HG02759 (cell line): ENCODE measurements at regions not wholly inside any gene's neighbourhood (a gene's known extent, or its start where the extent isn't known, plus 50 kb on each side); places are given as distances from the start of the nearest gene placed in this dataset.

Experiments
- ATAC-seq: cut with Tn5 transposase; IDR thresholded peaks from one replicate; pipeline ENCODE4 v1.9.1; 2021; ENCODE audit warnings: mild to moderate bottlenecking, moderate library complexity; ENCODE audit not compliant: unreplicated experiment

DNA sequence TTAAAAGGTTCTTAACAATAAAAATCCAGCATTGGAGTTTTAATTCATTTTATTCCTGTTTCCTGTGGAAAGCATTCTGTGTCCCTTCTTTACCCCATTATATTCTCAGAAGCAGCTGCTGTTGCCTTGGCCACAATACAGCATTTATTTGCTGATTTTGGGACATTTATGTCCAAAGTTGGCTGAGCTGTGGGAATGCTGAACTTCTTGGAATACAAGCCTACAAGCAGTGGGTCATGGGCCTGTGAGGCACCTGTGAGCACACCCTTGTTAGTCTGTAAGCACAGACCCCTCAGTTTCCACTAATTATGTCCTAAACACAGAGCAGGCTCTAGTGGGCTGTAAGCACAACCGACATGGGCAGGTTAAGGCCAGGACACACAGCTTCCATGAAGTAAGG lies 122.2 kb upstream of the IGF1 start:
- ATAC-seq, result no peak

DNA sequence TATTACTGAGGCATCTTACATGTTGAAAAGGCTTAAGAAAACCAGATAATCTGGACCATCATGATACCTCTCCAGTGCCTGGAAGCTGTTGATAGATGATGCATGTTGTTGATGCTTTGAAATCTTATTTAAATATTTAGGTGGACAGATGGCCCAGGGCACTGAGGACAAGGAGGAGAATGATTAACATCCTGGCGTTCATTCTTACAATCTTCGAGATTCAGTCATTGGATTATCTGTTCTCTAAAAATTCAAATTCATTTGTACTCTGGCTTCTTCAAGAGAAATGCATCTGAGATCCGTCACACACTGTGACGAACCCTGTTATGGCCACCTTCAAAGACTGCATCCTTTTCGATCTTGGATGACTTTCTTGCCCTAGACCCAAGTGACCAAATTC lies 121.3 kb upstream of the IGF1 start:
- ATAC-seq, result no peak

- ATAC-seq, result no peak
Observed at GRCh38 chr12:102596687-102597086, 116.3 kb upstream of the IGF1 start.

- no peak for ATAC-seq
Observed at GRCh38 chr12:102596031-102596430, 115.7 kb upstream of the IGF1 start.

- no peak for ATAC-seq
Observed at GRCh38 chr12:102595315-102595714, 115.0 kb upstream of the IGF1 start.

DNA sequence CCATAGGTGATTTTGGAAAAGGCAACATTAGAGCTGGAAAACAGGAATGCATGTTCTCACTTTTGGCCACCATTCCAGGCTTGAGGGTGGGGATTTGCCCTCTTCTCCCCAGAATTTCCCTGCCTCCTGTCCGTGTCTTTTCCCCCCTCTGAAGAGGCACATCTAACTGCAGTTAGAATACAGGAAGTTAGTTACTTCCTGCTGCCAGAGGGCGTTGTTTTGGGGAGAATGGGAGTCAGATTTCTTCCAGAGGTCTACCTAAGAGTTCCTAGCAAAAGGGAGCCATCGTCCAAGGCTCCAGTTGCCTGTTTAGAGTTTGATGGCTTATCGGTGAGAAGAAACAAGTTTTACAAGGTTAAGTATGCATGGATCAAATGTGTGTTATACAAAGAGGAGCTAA lies 112.8 kb upstream of the IGF1 start:
- ATAC-seq, result no peak

DNA sequence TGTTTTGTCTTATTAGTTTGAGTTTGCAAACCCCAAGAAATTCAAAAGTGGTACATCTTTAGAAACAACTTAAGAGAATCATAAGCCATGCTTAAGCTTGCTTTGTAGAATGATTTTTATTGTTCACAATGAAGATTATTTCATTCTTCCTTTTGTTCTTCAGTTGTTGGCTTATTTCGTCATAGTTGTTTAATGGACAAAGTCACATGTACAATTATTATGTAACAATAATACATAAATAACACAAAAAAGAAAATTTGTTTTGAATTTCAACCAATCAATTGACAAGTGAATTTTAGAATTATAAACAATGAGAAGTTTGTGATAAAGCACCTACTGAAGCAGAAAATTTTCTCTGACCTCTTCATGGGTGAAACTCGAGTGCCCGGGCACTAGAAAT lies 111.8 kb upstream of the IGF1 start:
- no peak for ATAC-seq

DNA sequence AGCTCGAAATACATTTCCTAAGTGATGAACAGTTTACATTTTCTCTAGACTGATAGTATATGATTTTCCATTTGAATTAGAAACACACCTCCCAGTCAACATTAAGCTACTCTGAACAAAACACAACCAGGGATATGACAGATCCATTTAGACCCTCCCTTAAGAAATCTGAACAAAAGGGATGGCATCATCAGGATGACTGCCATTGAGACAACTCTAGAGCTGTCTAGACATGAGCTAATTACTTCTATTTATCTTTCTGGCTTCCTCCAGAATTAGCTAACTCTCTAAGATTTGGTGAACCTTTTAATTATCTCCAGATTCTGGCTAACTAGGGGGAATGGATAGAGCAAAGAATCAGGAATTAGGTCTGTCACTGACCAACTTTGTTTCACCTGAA lies 92.9 kb upstream of the IGF1 start:
- no peak for ATAC-seq

- no peak for ATAC-seq
Observed at GRCh38 chr12:102571889-102572288, 91.5 kb upstream of the IGF1 start.

DNA sequence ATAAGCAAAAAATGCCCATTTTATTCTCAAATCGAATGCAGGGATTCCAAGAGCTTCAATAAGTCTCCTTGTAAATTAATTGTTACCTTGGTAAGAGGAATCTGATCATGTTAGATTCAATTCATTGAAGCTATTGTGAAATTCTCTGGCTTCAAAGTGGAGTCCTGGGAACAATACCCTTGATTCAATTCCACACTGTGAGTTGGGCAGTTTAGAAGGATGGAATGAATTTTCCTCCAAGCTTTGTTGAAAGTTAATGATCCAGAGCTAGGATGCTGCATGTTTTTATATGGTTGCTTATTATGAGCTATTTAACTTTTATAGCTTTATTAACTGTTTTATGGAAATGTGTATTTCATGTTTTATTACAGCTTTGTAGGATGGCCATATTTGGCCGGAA lies 89.9 kb upstream of the IGF1 start:
- ATAC-seq, result no peak

DNA sequence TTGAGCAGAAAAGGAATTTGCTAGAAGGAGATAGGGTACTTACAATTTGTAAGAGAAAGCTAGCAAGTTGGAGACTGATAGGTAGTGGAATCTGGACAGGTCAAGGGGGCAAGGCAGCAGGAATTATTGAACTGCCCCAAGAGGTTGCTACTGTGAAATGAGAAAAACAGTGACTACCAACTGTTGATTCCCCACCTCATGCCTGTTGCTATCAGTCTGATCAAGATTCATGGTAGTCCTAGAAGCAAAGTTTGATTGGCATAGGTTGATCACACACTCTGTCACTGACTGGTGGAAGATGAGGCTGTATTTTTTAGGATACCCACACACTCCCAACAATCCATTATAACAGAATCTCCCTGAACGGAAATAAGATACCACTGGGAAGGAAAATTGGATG lies 89.4 kb upstream of the IGF1 start:
- no peak for ATAC-seq

- ATAC-seq, result no peak
Observed at GRCh38 chr12:102568276-102568675, 87.9 kb upstream of the IGF1 start.

DNA sequence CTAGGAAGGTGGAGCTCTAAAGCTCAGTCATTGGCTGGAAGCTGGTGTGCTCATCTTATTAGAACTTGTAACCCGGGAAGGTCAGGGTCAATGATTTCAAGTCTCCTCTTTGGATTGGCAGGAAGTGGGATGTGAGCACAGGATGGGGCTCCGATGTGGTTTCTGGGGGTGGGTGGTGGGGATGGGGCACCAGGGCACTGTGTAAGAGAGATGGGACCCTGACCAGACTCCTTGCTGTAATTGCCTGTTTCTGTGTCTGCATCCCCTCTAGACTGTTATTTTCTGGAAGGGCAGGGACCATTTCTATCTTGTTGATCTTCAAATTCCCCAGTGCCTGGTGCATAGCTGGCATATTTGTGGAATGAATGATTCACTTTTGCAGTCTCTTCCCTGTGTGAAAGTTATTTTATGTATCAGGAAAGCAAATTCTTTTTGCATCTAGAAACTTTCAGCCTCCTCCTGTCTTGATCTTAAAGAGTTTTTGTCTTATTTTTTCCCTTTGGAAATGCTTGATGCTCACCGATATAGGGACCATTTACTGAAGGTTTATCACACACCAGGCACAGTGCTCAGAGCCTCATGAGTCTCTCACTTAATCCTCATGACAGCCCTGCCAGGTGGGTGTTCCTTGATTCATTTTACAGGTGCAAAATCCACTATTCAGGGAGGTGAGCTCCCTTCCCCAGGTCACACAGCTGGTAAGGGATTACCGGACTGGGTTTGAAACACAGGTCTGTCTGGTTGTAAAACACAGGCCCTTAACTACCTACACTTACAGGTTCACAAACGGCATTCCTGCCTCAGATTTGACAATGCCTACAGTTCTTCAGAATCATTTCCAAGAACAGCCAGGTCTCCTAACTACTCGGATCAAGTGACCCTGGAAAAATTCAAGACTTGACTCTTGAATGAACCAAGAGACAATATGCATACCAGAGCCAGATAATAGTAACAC lies 86.9 kb upstream of the IGF1 start:
- ATAC-seq, result no peak

- ATAC-seq, result no peak
Observed at GRCh38 chr12:102565555-102565954, 85.2 kb upstream of the IGF1 start.

DNA sequence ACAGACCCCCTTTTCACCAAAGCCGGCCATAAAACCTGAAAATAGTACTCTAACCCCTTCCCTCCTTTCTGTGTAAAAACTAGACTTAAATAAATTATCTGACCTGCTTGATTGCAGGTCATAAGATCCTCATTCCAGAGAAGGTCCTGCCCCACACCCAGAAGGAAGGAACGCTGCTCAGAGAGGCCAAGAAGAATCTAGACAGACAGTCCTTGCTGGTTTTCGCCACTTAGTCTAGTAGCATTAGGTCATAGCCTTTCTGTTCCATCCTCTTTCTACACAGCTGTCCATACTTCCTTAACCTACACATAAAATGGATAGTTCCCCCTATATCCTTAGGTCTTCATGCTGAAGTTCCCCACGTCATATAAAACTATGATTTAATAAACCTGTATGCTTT lies 83.7 kb upstream of the IGF1 start:
- ATAC-seq, result no peak

DNA sequence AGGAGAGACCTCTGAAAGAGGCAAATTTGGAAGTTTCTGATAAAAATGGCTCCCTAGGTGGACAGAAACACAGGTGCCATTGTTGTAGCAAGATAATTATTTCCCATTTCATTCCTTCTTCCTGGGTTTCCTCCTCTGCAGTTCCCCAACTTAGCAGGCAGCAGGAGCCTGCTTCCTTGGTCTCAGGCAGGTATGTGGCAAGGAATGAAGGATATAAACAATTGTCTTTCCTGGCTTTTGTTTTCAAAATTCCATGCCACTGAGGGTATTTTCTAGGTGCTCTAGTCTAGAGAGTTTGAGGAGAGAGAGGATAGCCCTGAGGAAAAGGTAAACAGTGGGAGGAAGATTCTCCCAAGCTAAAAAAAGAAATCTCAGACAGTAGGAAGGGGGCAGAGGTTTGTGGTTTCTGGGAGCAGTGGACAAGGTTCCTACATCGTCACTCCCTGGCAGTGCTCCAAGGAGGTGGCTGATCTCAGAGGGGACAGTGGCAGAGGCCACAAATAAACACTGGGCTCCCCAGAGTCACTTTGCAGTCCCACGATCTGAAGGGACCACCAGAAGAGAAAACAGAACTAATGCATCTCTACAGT lies 82.6 kb upstream of the IGF1 start:
- ATAC-seq, result no peak

DNA sequence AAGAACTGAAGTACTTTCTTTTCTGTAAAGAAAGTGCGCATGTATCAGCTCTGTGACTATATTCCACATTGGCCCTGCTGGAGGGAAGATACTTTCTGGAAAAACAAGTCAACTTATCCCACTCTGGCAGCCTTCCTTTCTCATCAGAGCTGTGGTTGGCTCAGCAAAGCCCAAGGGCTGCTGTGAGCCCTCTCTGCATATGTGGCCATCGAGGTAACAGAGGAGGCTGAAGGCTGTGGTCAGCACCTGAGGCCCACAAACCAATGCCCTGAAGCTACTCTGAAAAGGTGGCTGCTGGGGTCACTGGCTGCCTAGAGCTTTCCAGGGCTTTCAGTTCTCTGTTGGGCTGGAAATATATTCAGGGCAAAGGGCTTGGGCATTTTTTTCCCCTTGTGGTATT lies 70.8 kb upstream of the IGF1 start:
- no peak for ATAC-seq

DNA sequence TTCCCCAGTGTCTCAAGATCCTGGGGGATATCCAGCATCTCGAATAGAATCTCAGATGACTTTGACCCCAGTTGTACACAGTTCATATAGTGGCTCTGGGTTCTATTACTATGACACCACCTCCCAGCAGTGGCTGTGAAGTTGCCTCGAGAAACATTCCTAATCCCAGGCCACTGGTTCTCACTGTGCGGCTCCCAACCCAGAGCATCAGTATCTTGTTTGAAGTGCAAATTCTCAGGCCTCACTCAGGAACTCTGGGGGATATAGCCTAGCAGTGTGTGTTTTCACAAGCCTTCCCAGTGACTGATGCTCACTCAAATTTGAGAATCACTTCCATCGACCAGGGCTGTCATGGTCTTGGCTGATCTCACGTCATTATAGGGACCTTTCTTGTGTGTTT lies 69.3 kb upstream of the IGF1 start:
- no peak for ATAC-seq

GRCh38 chr12:102548543-102548942 lies 68.2 kb upstream of the IGF1 start:
- ATAC-seq, result no peak

- ATAC-seq, result no peak
Observed at GRCh38 chr12:102543494-102544485, 63.4 kb upstream of the IGF1 start.

- ATAC-seq, result no peak
Observed at GRCh38 chr12:102542816-102543440, 62.6 kb upstream of the IGF1 start.
